K562 (cell line): ENCODE measurements at regions not wholly inside any gene's neighbourhood (a gene's known extent, or its start where the extent isn't known, plus 50 kb on each side); places are given as distances from the start of the nearest gene placed in this dataset.
A peak's percentile ranks its signal among the peaks of the same experiment; 100 is the strongest.

Experiments
- CBFA2T3 ChIP-seq: fragments of 450-650 bp; IDR thresholded peaks from 2 replicates; pipeline ENCODE4 v1.6.1; 2017
- ZNF408 ChIP-seq: fragments of 250-450 bp; sonication (Bioruptor Pico); IDR thresholded peaks from 2 replicates; pipeline ENCODE4 v1.4.0; 2020; ENCODE audit warnings: low read depth, mild to moderate bottlenecking, moderate library complexity
- ZNF507 ChIP-seq: conservative IDR thresholded peaks from 2 replicates; pipeline ENCODE4 v1.6.1; 2017; ENCODE audit warnings: missing genetic modification characterization, missing compliant biosample characterization
- TF ChIP-seq, protein P1 (sequence below): fragments of 200-800 bp; sonication (Bioruptor generic); IDR thresholded peaks from 2 replicates; pipeline ENCODE4 v1.6.1; 2016; ENCODE audit warnings: missing genetic modification characterization, missing compliant biosample characterization

DNA sequence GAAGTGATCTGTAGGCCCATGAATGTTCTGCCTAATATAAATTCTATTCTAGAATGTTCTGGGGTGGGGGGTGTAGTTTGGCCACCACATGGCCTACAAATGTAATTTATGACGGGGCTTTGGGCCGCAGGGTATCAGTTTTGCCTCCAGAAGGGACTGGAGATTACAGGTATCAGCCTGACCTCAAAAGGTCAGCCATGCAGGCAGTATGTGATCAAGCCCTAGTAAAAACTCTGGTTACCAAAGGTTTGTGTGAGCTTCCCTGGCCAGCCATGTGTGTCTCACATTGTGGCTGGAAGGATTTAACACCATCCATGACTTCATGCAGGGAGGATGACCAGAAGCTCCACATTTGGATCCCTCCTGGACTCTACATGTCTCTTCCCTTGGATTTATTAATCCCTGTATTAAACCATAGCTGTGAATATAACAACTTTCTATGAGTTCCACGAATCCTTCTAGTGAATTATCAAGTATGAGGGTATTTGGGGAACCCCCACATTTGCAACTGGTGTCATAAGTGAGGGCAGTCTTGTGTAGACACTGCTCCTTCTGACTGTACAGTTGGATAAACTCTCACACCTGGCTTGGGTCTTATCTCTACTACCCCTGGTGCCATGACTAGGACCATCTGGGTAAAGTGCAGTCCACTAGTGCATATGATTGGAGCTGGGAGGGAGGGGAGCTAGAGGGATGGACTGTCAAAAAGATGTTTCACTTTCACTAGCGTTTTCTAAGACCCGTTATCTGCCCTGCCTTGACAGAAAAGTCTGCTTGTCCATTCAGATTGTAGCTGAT, 50.0 kb upstream of the RFX7 start (continued):
- no peak for TF ChIP-seq ZNF408
- TF ChIP-seq CBFA2T3, result peak; percentile 82
- TF ChIP-seq ZNF507, result no peak
- TF ChIP-seq, protein P1, sequence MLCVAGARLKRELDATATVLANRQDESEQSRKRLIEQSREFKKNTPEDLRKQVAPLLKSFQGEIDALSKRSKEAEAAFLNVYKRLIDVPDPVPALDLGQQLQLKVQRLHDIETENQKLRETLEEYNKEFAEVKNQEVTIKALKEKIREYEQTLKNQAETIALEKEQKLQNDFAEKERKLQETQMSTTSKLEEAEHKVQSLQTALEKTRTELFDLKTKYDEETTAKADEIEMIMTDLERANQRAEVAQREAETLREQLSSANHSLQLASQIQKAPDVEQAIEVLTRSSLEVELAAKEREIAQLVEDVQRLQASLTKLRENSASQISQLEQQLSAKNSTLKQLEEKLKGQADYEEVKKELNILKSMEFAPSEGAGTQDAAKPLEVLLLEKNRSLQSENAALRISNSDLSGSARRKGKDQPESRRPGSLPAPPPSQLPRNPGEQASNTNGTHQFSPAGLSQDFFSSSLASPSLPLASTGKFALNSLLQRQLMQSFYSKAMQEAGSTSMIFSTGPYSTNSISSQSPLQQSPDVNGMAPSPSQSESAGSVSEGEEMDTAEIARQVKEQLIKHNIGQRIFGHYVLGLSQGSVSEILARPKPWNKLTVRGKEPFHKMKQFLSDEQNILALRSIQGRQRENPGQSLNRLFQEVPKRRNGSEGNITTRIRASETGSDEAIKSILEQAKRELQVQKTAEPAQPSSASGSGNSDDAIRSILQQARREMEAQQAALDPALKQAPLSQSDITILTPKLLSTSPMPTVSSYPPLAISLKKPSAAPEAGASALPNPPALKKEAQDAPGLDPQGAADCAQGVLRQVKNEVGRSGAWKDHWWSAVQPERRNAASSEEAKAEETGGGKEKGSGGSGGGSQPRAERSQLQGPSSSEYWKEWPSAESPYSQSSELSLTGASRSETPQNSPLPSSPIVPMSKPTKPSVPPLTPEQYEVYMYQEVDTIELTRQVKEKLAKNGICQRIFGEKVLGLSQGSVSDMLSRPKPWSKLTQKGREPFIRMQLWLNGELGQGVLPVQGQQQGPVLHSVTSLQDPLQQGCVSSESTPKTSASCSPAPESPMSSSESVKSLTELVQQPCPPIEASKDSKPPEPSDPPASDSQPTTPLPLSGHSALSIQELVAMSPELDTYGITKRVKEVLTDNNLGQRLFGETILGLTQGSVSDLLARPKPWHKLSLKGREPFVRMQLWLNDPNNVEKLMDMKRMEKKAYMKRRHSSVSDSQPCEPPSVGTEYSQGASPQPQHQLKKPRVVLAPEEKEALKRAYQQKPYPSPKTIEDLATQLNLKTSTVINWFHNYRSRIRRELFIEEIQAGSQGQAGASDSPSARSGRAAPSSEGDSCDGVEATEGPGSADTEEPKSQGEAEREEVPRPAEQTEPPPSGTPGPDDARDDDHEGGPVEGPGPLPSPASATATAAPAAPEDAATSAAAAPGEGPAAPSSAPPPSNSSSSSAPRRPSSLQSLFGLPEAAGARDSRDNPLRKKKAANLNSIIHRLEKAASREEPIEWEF (CRISPR knock-in tag), result no peak
